ENCODE measurements at regions not wholly inside any gene's neighbourhood (a gene's known extent, or its start where the extent isn't known, plus 50 kb on each side); places are given as distances from the start of the nearest gene placed in this dataset.

- no peaks in the 10 kb centered on the region for H3K36me3 Mint-ChIP-seq (ENCODE audit: unreplicated experiment)
- no peak for TF ChIP-seq CTCF (IDR thresholded peaks at IDR 0.05)
- H3K9me3 Mint-ChIP-seq (ENCODE audit: unreplicated experiment) = peaks cover 13% of the 10 kb centered on the region
- no peaks in the 10 kb centered on the region for H3K4me1 Mint-ChIP-seq (ENCODE audit: unreplicated experiment)
- H3K4me3 Mint-ChIP-seq (ENCODE audit: unreplicated experiment) = no peak overlapping the region
- peaks cover 7% of the 10 kb centered on the region for H3K27me3 Mint-ChIP-seq (ENCODE audit: unreplicated experiment)
- H3K27ac Mint-ChIP-seq (ENCODE audit: unreplicated experiment) = no peak overlapping the region
- no peak for DNase-seq (ENCODE audit: extremely low spot score, unreplicated experiment)
These were observed 107.9 kb upstream of the MAP3K7 start for GRCh38 chr6:90694802-90695201.

- H3K27ac Mint-ChIP-seq (ENCODE audit: unreplicated experiment) = no peak overlapping the region
- no peak for DNase-seq (ENCODE audit: extremely low spot score, unreplicated experiment)
- H3K4me3 Mint-ChIP-seq (ENCODE audit: unreplicated experiment) = no peak overlapping the region
- TF ChIP-seq CTCF (IDR thresholded peaks at IDR 0.05) = no peak
- H3K4me1 Mint-ChIP-seq (ENCODE audit: unreplicated experiment) = no peaks in the 10 kb centered on the region
- no peaks in the 10 kb centered on the region for H3K36me3 Mint-ChIP-seq (ENCODE audit: unreplicated experiment)
- H3K9me3 Mint-ChIP-seq (ENCODE audit: unreplicated experiment) = peaks cover 13% of the 10 kb centered on the region
- H3K27me3 Mint-ChIP-seq (ENCODE audit: unreplicated experiment) = no peaks in the 10 kb centered on the region
These were observed 105.0 kb upstream of the MAP3K7 start for GRCh38 chr6:90691823-90692222.

GRCh38 chr6:90689172-90689571, 102.3 kb upstream of the MAP3K7 start:
- Mint-ChIP-seq H3K27ac (ENCODE audit: unreplicated experiment) (no peak overlapping the region), H3K36me3 (ENCODE audit: unreplicated experiment) (no peaks in the 10 kb centered on the region), H3K4me1 (ENCODE audit: unreplicated experiment) (no peaks in the 10 kb centered on the region), H3K9me3 (ENCODE audit: unreplicated experiment) (peaks cover 9% of the 10 kb centered on the region), H3K27me3 (ENCODE audit: unreplicated experiment) (peaks cover 3% of the 10 kb centered on the region), H3K4me3 (ENCODE audit: unreplicated experiment) (no peak overlapping the region)
- no peak for TF ChIP-seq CTCF (IDR thresholded peaks at IDR 0.05)
- no peak for DNase-seq (ENCODE audit: extremely low spot score, unreplicated experiment)

GRCh38 chr6:90687775-90688380, 101.0 kb upstream of the MAP3K7 start:
- Mint-ChIP-seq H3K27me3 (ENCODE audit: unreplicated experiment) (peaks cover 3% of the 10 kb centered on the region), H3K36me3 (ENCODE audit: unreplicated experiment) (no peaks in the 10 kb centered on the region), H3K4me3 (ENCODE audit: unreplicated experiment) (no peak overlapping the region), H3K27ac (ENCODE audit: unreplicated experiment) (no peak overlapping the region), H3K9me3 (ENCODE audit: unreplicated experiment) (peaks cover 8% of the 10 kb centered on the region), H3K4me1 (ENCODE audit: unreplicated experiment) (no peaks in the 10 kb centered on the region)
- no peak for DNase-seq (ENCODE audit: extremely low spot score, unreplicated experiment)
- TF ChIP-seq CTCF (IDR thresholded peaks at IDR 0.05) = no peak

- no peak for TF ChIP-seq CTCF (IDR thresholded peaks at IDR 0.05)
- DNase-seq (ENCODE audit: extremely low spot score, unreplicated experiment) = no peak
- Mint-ChIP-seq H3K27ac (ENCODE audit: unreplicated experiment) (no peak overlapping the region), H3K4me3 (ENCODE audit: unreplicated experiment) (no peak overlapping the region), H3K9me3 (ENCODE audit: unreplicated experiment) (no peaks in the 10 kb centered on the region), H3K27me3 (ENCODE audit: unreplicated experiment) (peaks cover 4% of the 10 kb centered on the region), H3K36me3 (ENCODE audit: unreplicated experiment) (no peaks in the 10 kb centered on the region), H3K4me1 (ENCODE audit: unreplicated experiment) (no peaks in the 10 kb centered on the region)
These were observed 95.0 kb upstream of the MAP3K7 start for GRCh38 chr6:90681863-90682262.

Measured in osteocyte (in vitro differentiated cells).